NCI-H82 treated with DMSO at 0.1 percent for 48 hours (cell line): ENCODE measurements at regions not wholly inside any gene's neighbourhood (a gene's known extent, or its start where the extent isn't known, plus 50 kb on each side); places are given as distances from the start of the nearest gene placed in this dataset.
"Not testable (repeated sequence)": the region's sequence is repeated elsewhere in the genome, so short reads cannot be mapped to it uniquely, and the experiment has no call there.

ENCODE experiments used
- DNase-seq: peaks from one replicate; lab custom pipeline; 2025; ENCODE audit not compliant: unreplicated experiment; lab: John Stamatoyannopoulos, UW

GRCh38 chr4:114087596-114088230 is 108.3 kb upstream of the ARSJ start:
- no peak for DNase-seq

GRCh38 chr4:114088481-114088880 is 109.0 kb upstream of the ARSJ start:
- no peak for DNase-seq

GRCh38 chr4:114091546-114091945 is 112.1 kb upstream of the ARSJ start:
- DNase-seq, result no peak

- DNase-seq, result no peak
Measured at GRCh38 chr4:114093221-114093715, 113.8 kb upstream of the ARSJ start.

- DNase-seq, result no peak
Measured at GRCh38 chr4:114100288-114101031, 121.0 kb upstream of the ARSJ start.

GRCh38 chr4:114103908-114104307 is 124.5 kb upstream of the ARSJ start:
- DNase-seq, result no peak

GRCh38 chr4:114108869-114109268 is 129.4 kb upstream of the ARSJ start:
- peak; percentile 7 for DNase-seq

- no peak for DNase-seq
Measured at GRCh38 chr4:114109776-114110175, 130.3 kb upstream of the ARSJ start.

GRCh38 chr4:114115526-114115925 is 136.1 kb upstream of the ARSJ start:
- no peak for DNase-seq

GRCh38 chr4:114116861-114117260 is 137.4 kb upstream of the ARSJ start:
- no peak for DNase-seq

- DNase-seq, result no peak
Measured at GRCh38 chr4:114121221-114121620, 141.8 kb upstream of the ARSJ start.

- no peak for DNase-seq
Measured at GRCh38 chr4:114132199-114132598, 152.8 kb upstream of the ARSJ start.

- no peak for DNase-seq
Measured at GRCh38 chr4:114132830-114133229, 153.4 kb upstream of the ARSJ start.

GRCh38 chr4:114136069-114136468 is 156.6 kb upstream of the ARSJ start:
- no peak for DNase-seq

- DNase-seq, result no peak
Measured at GRCh38 chr4:114137984-114138383, 158.5 kb upstream of the ARSJ start.

GRCh38 chr4:114146947-114147618 is 167.6 kb upstream of the ARSJ start:
- no peak for DNase-seq

- DNase-seq, result not testable (repeated sequence)
Measured at GRCh38 chr4:114147619-114148208, 168.3 kb upstream of the ARSJ start.

- not testable (repeated sequence) for DNase-seq
Measured at GRCh38 chr4:114148372-114149070, 169.1 kb upstream of the ARSJ start.

- no peak for DNase-seq
Measured at GRCh38 chr4:114156371-114156770, 176.9 kb upstream of the ARSJ start.

- no peak for DNase-seq
Measured at GRCh38 chr4:114161809-114162208, 182.4 kb upstream of the ARSJ start.

- DNase-seq, result no peak
Measured at GRCh38 chr4:114163051-114163450, 183.6 kb upstream of the ARSJ start.
